ENCODE measurements at regions not wholly inside any gene's neighbourhood (a gene's known extent, or its start where the extent isn't known, plus 50 kb on each side); places are given as distances from the start of the nearest gene placed in this dataset.
"Not testable (repeated sequence)": the region's sequence is repeated elsewhere in the genome, so short reads cannot be mapped to it uniquely, and the experiment has no call there.

DNA sequence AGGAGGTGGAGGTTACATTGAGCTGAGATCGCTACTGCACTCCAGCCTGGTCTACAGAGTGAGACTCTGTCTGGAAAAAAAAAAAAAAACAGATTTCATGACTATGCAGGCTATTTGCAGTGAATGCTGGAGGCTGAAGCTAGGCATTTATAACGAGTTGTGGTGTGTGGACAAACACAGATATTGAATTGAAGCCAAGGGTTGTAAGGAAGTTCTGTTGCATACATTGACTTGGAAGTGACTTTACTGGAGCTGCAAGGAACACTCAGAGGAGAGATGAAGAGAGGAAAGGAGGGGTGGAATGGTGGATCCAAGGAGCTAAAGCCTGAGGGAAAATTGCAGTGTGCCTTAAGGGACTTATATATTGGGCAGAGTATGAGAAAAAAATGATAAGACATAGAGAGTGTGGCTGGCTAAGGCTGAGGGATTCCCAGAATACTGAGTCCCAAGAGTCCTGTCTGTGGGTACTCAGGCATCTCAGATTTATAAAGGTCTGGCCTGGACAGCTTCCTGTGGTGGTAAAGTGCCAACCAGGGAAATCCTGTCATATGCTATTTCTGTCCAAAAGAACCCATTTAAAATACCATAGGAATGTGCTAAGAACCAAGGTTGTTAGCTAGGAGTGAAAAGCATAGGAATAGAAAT, 87.8 kb upstream of the GUCY1A1 start:
- Mint-ChIP-seq H3K9me3 (no peaks in the 10 kb centered on the region), H3K27ac (no peak overlapping the region), H3K4me1 (peaks cover 11% of the 10 kb centered on the region), H3K4me3 (no peak overlapping the region), H3K27me3 (ENCODE audit: low read depth) (no peaks in the 10 kb centered on the region), H3K36me3 (ENCODE audit: low read depth) (no peaks in the 10 kb centered on the region)
- TF ChIP-seq, protein P1, sequence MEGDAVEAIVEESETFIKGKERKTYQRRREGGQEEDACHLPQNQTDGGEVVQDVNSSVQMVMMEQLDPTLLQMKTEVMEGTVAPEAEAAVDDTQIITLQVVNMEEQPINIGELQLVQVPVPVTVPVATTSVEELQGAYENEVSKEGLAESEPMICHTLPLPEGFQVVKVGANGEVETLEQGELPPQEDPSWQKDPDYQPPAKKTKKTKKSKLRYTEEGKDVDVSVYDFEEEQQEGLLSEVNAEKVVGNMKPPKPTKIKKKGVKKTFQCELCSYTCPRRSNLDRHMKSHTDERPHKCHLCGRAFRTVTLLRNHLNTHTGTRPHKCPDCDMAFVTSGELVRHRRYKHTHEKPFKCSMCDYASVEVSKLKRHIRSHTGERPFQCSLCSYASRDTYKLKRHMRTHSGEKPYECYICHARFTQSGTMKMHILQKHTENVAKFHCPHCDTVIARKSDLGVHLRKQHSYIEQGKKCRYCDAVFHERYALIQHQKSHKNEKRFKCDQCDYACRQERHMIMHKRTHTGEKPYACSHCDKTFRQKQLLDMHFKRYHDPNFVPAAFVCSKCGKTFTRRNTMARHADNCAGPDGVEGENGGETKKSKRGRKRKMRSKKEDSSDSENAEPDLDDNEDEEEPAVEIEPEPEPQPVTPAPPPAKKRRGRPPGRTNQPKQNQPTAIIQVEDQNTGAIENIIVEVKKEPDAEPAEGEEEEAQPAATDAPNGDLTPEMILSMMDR (IDR thresholded peaks at IDR 0.05; ENCODE audit: unreplicated experiment in 3 of 3): no peak

DNA sequence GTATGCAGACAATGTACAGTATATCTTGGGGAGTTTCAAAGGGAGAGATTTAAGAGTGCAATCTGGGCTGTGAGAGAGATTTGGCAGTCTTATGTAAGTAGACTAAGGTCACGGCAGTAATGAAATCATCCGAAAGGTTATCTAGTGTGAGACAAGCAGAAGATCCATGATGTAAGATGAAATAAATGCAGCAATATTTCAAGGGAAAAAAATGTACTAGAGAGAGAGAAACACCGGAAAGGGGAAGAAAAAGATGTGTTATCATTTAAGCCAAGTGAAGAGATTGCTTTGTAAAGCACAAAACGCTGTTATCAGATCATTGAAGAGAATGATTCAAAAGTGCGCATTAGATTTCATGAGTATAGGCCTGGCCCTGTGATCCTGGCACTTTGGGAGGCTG, 88.4 kb upstream of the GUCY1A1 start:
- no peaks in the 10 kb centered on the region for H3K9me3 Mint-ChIP-seq
- H3K4me1 Mint-ChIP-seq: peaks cover 5% of the 10 kb centered on the region
- H3K36me3 Mint-ChIP-seq (ENCODE audit: low read depth): no peaks in the 10 kb centered on the region
- H3K27ac Mint-ChIP-seq: no peak overlapping the region
- H3K4me3 Mint-ChIP-seq: no peak overlapping the region
- TF ChIP-seq, protein P1 (IDR thresholded peaks at IDR 0.05; ENCODE audit: unreplicated experiment in 3 of 3): no peak
- H3K27me3 Mint-ChIP-seq (ENCODE audit: low read depth): no peaks in the 10 kb centered on the region

DNA sequence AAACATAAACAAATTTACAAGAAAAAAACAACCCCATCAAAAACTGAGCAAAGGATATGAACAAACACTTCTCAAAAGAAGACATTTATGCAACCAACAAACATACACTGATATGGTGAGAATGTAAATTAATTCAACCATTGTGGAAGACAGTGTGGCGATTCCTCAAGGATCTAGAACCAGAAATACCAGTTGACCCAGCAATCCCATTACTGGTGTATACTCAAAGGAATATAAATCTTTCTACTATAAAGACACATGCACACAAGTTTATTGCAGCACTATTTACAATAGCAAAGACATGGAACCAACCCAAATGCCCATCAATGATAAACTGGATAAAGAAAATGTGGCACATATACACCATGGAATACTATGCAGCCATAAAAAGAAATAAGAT, 92.3 kb upstream of the GUCY1A1 start:
- H3K4me3 Mint-ChIP-seq; H3K36me3 Mint-ChIP-seq (ENCODE audit: low read depth); H3K27ac Mint-ChIP-seq; H3K27me3 Mint-ChIP-seq (ENCODE audit: low read depth); H3K9me3 Mint-ChIP-seq; H3K4me1 Mint-ChIP-seq: not testable (repeated sequence)

DNA sequence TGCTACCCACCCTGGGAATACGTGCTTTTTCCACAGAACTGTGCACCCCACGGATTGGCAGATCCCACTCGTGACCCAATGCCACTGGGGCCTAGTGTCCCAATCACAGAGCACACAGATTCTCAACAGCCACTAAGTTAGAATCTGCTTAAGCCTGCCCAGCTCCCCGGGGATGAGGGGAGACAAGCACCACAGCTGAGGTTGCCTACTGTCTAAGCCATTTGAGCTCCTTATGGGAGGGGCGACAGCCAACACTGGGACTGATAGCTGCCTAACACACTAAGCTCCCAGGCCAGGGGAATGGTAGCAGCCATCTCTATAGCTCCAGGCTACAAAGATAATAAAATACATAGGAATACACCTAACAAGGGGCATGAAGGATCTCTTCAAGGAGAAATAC, 93.5 kb upstream of the GUCY1A1 start:
- Mint-ChIP-seq H3K4me1 (no peaks in the 10 kb centered on the region), H3K27me3 (ENCODE audit: low read depth) (peaks cover 5% of the 10 kb centered on the region), H3K27ac (no peak overlapping the region), H3K9me3 (peaks cover 7% of the 10 kb centered on the region), H3K4me3 (no peak overlapping the region), H3K36me3 (ENCODE audit: low read depth) (no peaks in the 10 kb centered on the region)
- TF ChIP-seq, protein P1 (IDR thresholded peaks at IDR 0.05; ENCODE audit: unreplicated experiment in 3 of 3): no peak

DNA sequence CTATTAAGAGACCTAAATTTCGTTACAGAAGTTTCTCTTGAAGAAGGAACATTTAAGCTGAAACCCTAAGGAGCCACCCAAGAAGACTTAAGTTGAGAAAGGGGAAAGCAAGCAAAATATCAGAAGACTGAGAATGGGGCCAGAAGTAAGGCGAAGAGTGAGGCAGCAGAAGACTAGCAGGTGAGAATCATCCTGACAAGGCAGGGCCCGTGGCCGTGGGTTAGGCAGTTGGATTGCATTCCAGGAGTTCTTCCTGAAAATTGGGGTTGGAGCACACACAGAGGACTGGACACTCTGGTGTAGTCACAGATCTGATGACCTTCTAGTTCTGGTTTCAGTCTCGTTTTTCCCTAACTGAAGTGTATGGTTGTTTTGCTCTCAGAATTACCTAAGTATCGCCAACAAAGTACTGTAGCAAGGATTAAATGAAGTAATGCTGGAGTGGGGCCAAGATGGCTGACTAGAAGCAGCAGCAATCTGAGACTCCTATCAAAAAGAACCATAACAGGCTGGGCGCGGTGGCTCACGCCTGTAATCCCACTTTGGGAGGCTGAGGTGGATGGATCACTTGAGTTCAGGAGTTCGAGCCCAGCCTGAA, 94.4 kb upstream of the GUCY1A1 start:
- H3K27me3 Mint-ChIP-seq (ENCODE audit: low read depth): peaks cover 5% of the 10 kb centered on the region
- H3K4me3 Mint-ChIP-seq: no peak overlapping the region
- TF ChIP-seq, protein P1 (IDR thresholded peaks at IDR 0.05; ENCODE audit: unreplicated experiment in 3 of 3): no peak
- H3K27ac Mint-ChIP-seq: peak overlapping the region in 1 of 3 experiments; percentile 4
- no peaks in the 10 kb centered on the region for H3K4me1 Mint-ChIP-seq
- H3K36me3 Mint-ChIP-seq (ENCODE audit: low read depth): no peaks in the 10 kb centered on the region
- peaks cover 7% of the 10 kb centered on the region for H3K9me3 Mint-ChIP-seq

DNA sequence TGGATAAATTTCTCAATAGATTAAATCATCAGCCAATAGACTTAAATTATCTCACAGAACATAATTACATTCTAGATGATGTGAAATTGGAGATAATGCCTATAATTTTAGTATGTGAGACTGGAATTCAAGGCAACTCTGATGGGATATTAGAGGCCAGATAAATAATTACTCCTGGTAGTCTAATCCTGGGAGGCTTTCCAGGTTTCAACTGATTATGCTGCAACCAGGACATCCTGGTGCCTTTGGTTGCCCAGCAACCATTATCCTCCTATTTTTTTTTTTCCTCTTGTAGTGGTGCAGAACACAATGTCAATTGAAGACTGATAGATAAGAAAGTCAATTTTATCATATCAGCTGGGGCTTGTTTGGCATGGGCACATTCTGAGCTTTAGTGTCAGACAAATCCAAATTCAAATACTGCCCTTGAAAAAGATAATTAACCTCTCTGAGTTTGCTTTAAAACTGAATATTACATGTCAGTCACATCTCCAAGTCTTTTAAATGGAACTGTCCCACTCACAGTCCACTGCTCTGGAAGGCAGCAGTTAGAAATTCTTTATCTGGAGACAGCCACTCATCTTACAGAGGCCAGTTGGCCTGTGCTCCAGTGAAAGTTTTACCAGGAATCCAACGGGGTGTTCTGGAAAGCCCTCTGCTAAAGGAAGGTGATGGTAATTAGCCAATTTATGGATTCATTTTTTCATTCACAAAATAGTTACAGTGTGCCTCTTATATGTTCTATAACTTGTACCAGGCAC, 95.3 kb upstream of the GUCY1A1 start:
- Mint-ChIP-seq H3K4me3 (no peak overlapping the region), H3K9me3 (peaks cover 7% of the 10 kb centered on the region), H3K36me3 (ENCODE audit: low read depth) (no peaks in the 10 kb centered on the region), H3K27ac (no peak overlapping the region), H3K4me1 (peaks cover 1% of the 10 kb centered on the region), H3K27me3 (ENCODE audit: low read depth) (peaks cover 5% of the 10 kb centered on the region)
- TF ChIP-seq, protein P1 (IDR thresholded peaks at IDR 0.05; ENCODE audit: unreplicated experiment in 3 of 3): no peak
